ENCODE measurements at regions not wholly inside any gene's neighbourhood (a gene's known extent, or its start where the extent isn't known, plus 50 kb on each side); places are given as distances from the start of the nearest gene placed in this dataset.

- Histone ChIP-seq H3K9me3 (ENCODE audit: low read length) (no peaks in the 10 kb centered on the region), H3K9me2 (replicated peaks; ENCODE audit: insufficient read depth, low read length) (no peaks in the 10 kb centered on the region), H2AFZ (ENCODE audit: low read length) (no peak overlapping the region), H4K20me1 (ENCODE audit: insufficient read depth, low read depth, low read length) (no peaks in the 10 kb centered on the region), H3K4me3 (ENCODE audit: low read length) (no peak overlapping the region), H3K79me2 (ENCODE audit: low read length) (no peaks in the 10 kb centered on the region), H3K4me2 (ENCODE audit: low read depth, low read length, poor library complexity, severe bottlenecking) (no peak overlapping the region), H3K36me3 (ENCODE audit: insufficient read depth, low read length) (no peaks in the 10 kb centered on the region), H3K27me3 (ENCODE audit: low read length) (no peaks in the 10 kb centered on the region), H3K9ac (ENCODE audit: low read length) (no peak overlapping the region), H3K4me1 (ENCODE audit: low read length) (no peaks in the 10 kb centered on the region), H3K27ac (ENCODE audit: low read length) (no peak overlapping the region)
- no peak for DNase-seq
Measured at GRCh38 chr6:168194732-168195567, 115.9 kb upstream of the FRMD1 start.

GRCh38 chr6:168193816-168194721 lies 115.1 kb upstream of the FRMD1 start:
- H3K79me2 ChIP-seq (ENCODE audit: low read length), result no peaks in the 10 kb centered on the region
- no peaks in the 10 kb centered on the region for H3K9me2 ChIP-seq (replicated peaks; ENCODE audit: insufficient read depth, low read length)
- DNase-seq, result peak; percentile 47
- H3K4me2 ChIP-seq (ENCODE audit: low read depth, low read length, poor library complexity, severe bottlenecking), result no peak overlapping the region
- no peak overlapping the region for H3K9ac ChIP-seq (ENCODE audit: low read length)
- H3K36me3 ChIP-seq (ENCODE audit: insufficient read depth, low read length), result no peaks in the 10 kb centered on the region
- no peaks in the 10 kb centered on the region for H3K27me3 ChIP-seq (ENCODE audit: low read length)
- H3K4me1 ChIP-seq (ENCODE audit: low read length), result no peaks in the 10 kb centered on the region
- no peak overlapping the region for H3K4me3 ChIP-seq (ENCODE audit: low read length)
- no peaks in the 10 kb centered on the region for H3K9me3 ChIP-seq (ENCODE audit: low read length)
- no peak overlapping the region for H2AFZ ChIP-seq (ENCODE audit: low read length)
- H4K20me1 ChIP-seq (ENCODE audit: insufficient read depth, low read depth, low read length), result no peaks in the 10 kb centered on the region
- H3K27ac ChIP-seq (ENCODE audit: low read length), result no peak overlapping the region

- no peaks in the 10 kb centered on the region for H3K79me2 ChIP-seq (ENCODE audit: low read length)
- no peak overlapping the region for H3K9ac ChIP-seq (ENCODE audit: low read length)
- no peak for DNase-seq
- H3K4me2 ChIP-seq (ENCODE audit: low read depth, low read length, poor library complexity, severe bottlenecking), result no peak overlapping the region
- no peaks in the 10 kb centered on the region for H4K20me1 ChIP-seq (ENCODE audit: insufficient read depth, low read depth, low read length)
- H3K36me3 ChIP-seq (ENCODE audit: insufficient read depth, low read length), result no peaks in the 10 kb centered on the region
- no peaks in the 10 kb centered on the region for H3K27me3 ChIP-seq (ENCODE audit: low read length)
- H2AFZ ChIP-seq (ENCODE audit: low read length), result no peak overlapping the region
- no peak overlapping the region for H3K27ac ChIP-seq (ENCODE audit: low read length)
- no peak overlapping the region for H3K4me3 ChIP-seq (ENCODE audit: low read length)
- no peaks in the 10 kb centered on the region for H3K9me2 ChIP-seq (replicated peaks; ENCODE audit: insufficient read depth, low read length)
- H3K9me3 ChIP-seq (ENCODE audit: low read length), result no peaks in the 10 kb centered on the region
- H3K4me1 ChIP-seq (ENCODE audit: low read length), result no peaks in the 10 kb centered on the region
Measured at GRCh38 chr6:168192901-168193815, 114.1 kb upstream of the FRMD1 start.

GRCh38 chr6:168192195-168192900 lies 113.3 kb upstream of the FRMD1 start:
- Histone ChIP-seq H3K9me3 (ENCODE audit: low read length) (no peaks in the 10 kb centered on the region), H3K9me2 (replicated peaks; ENCODE audit: insufficient read depth, low read length) (no peaks in the 10 kb centered on the region), H3K36me3 (ENCODE audit: insufficient read depth, low read length) (no peaks in the 10 kb centered on the region), H3K9ac (ENCODE audit: low read length) (no peak overlapping the region), H3K79me2 (ENCODE audit: low read length) (no peaks in the 10 kb centered on the region), H3K27me3 (ENCODE audit: low read length) (no peaks in the 10 kb centered on the region), H4K20me1 (ENCODE audit: insufficient read depth, low read depth, low read length) (no peaks in the 10 kb centered on the region), H3K4me3 (ENCODE audit: low read length) (no peak overlapping the region), H3K27ac (ENCODE audit: low read length) (no peak overlapping the region), H3K4me1 (ENCODE audit: low read length) (no peaks in the 10 kb centered on the region), H2AFZ (ENCODE audit: low read length) (no peak overlapping the region), H3K4me2 (ENCODE audit: low read depth, low read length, poor library complexity, severe bottlenecking) (no peak overlapping the region)
- DNase-seq, result no peak

- H3K27me3 ChIP-seq (ENCODE audit: low read length), result no peaks in the 10 kb centered on the region
- H3K27ac ChIP-seq (ENCODE audit: low read length), result no peak overlapping the region
- no peaks in the 10 kb centered on the region for H3K4me1 ChIP-seq (ENCODE audit: low read length)
- H3K79me2 ChIP-seq (ENCODE audit: low read length), result no peaks in the 10 kb centered on the region
- H3K36me3 ChIP-seq (ENCODE audit: insufficient read depth, low read length), result no peaks in the 10 kb centered on the region
- H2AFZ ChIP-seq (ENCODE audit: low read length), result no peak overlapping the region
- no peaks in the 10 kb centered on the region for H3K9me2 ChIP-seq (replicated peaks; ENCODE audit: insufficient read depth, low read length)
- no peak overlapping the region for H3K4me2 ChIP-seq (ENCODE audit: low read depth, low read length, poor library complexity, severe bottlenecking)
- no peak overlapping the region for H3K4me3 ChIP-seq (ENCODE audit: low read length)
- no peaks in the 10 kb centered on the region for H3K9me3 ChIP-seq (ENCODE audit: low read length)
- no peak overlapping the region for H3K9ac ChIP-seq (ENCODE audit: low read length)
- H4K20me1 ChIP-seq (ENCODE audit: insufficient read depth, low read depth, low read length), result no peaks in the 10 kb centered on the region
- DNase-seq, result no peak
Measured at GRCh38 chr6:168190646-168191443, 111.8 kb upstream of the FRMD1 start.

- Histone ChIP-seq H3K27ac (ENCODE audit: low read length) (no peak overlapping the region), H3K4me3 (ENCODE audit: low read length) (no peak overlapping the region), H3K9me2 (replicated peaks; ENCODE audit: insufficient read depth, low read length) (no peaks in the 10 kb centered on the region), H4K20me1 (ENCODE audit: insufficient read depth, low read depth, low read length) (no peaks in the 10 kb centered on the region), H3K9me3 (ENCODE audit: low read length) (no peaks in the 10 kb centered on the region), H3K4me1 (ENCODE audit: low read length) (no peaks in the 10 kb centered on the region), H3K27me3 (ENCODE audit: low read length) (no peaks in the 10 kb centered on the region), H2AFZ (ENCODE audit: low read length) (no peak overlapping the region), H3K79me2 (ENCODE audit: low read length) (no peaks in the 10 kb centered on the region), H3K4me2 (ENCODE audit: low read depth, low read length, poor library complexity, severe bottlenecking) (no peak overlapping the region), H3K36me3 (ENCODE audit: insufficient read depth, low read length) (no peaks in the 10 kb centered on the region), H3K9ac (ENCODE audit: low read length) (no peak overlapping the region)
- no peak for DNase-seq
Measured at GRCh38 chr6:168190014-168190405, 111.0 kb upstream of the FRMD1 start.

Measured in Karpas-422 (cell line).